K562 (cell line): ENCODE measurements at regions not wholly inside any gene's neighbourhood (a gene's known extent, or its start where the extent isn't known, plus 50 kb on each side); places are given as distances from the start of the nearest gene placed in this dataset.

Experiments
- ATAC-seq: fragments of 200-7000 bp; cut with Tn5 transposase; 3 replicates; pipeline ENCODE4 v1.9.1; 2020; ENCODE audit warnings: moderate library complexity
- BruUV-seq: library from RNA; stranded (reverse); fragments of 400-500 nt; replicated peaks from 2 replicates; lab custom pipeline; 2021; lab: Mats Ljungman, UMichigan
- CTCF ChIA-PET: fragments of 300-600 bp; formaldehyde crosslinking; extraction: SDS; loops from one replicate; lab custom pipeline; 2021; ENCODE audit warnings: low intra/inter-chr PET ratio; lab: Yijun Ruan, JAX
- POLR2A ChIA-PET: fragments of 300-600, 350-650 bp; sonication (Branson Sonifier 250); formaldehyde crosslinking; extraction: SDS; loops from one replicate; lab custom pipeline; 2021; ENCODE audit warnings: antibody characterized with exemption, inconsistent platforms; lab: Yijun Ruan, JAX
- DNase-seq, 4 experiments: peaks; one replicate each; pipeline versions ENCODE4 v3.0.0 to v3.0.0-alpha.2; 2011 to 2018; ENCODE audit warnings: low spot score in 3 of 4, mixed read lengths in 3 of 4; ENCODE audit errors: extremely low read depth in 1 of 4
- FAIRE-seq: peaks from 2 replicates; lab custom pipeline; 2011; peaks lifted over from hg19 to GRCh38; lab: Jason Lieb, UNC
- H2AFZ ChIP-seq: 2 replicates; pipeline ENCODE4 v1.6.0; 2011; ENCODE audit warnings: low read depth, low read length, control low read depth, inconsistent platforms
- H3K27ac ChIP-seq: fragments of 200-600 bp; 3 replicates; pipeline ENCODE4 v1.8.0; 2011; ENCODE audit warnings: low read depth, mild to moderate bottlenecking, control low read depth, inconsistent platforms, low read length, moderate library complexity, mixed read lengths; ENCODE audit errors: extremely low read depth
- H3K27me3 ChIP-seq, 2 experiments: fragments of 300-600 bp in 1 of 2; 2 replicates in 1 of 2; 3 replicates in 1 of 2; pipeline versions ENCODE4 v1.6.0 to v1.8.0; 2011; ENCODE audit warnings: inconsistent platforms in 2 of 2, low read length in 2 of 2, mild to moderate bottlenecking in 1 of 2, mixed read lengths in 1 of 2, moderate library complexity in 1 of 2; ENCODE audit not compliant: control insufficient read depth in 2 of 2, insufficient read depth in 2 of 2
- H3K36me3 ChIP-seq: fragments of 300-600 bp; 3 replicates; pipeline ENCODE4 v1.8.0; 2011; ENCODE audit warnings: mild to moderate bottlenecking, low read length, inconsistent platforms; ENCODE audit not compliant: control insufficient read depth, insufficient read depth
- H3K4me1 ChIP-seq, 2 experiments: fragments of 200-600 bp in 1 of 2; replicated peaks in 1 of 2; 2 replicates in 1 of 2; 3 replicates in 1 of 2; pipeline versions ENCODE4 v1.5.1 to v1.8.0; 2011; ENCODE audit warnings: inconsistent platforms in 2 of 2, low read length in 2 of 2, mild to moderate bottlenecking in 1 of 2, mixed read lengths in 1 of 2, moderate library complexity in 1 of 2; ENCODE audit not compliant: control insufficient read depth in 2 of 2, insufficient read depth in 2 of 2
- H3K4me2 ChIP-seq: 2 replicates; pipeline ENCODE4 v1.6.1; 2011; ENCODE audit warnings: low read length, control low read depth, inconsistent platforms, mixed read lengths; ENCODE audit not compliant: insufficient read depth
- H3K4me3 ChIP-seq: fragments of 200-600 bp; sonication (generic), shearing (Covaris generic); 2 replicates; pipeline ENCODE4 v1.5.1; 2016; ENCODE audit warnings: control low read depth, inconsistent platforms
- H3K79me2 ChIP-seq: fragments of 200-600 bp; 3 replicates; pipeline ENCODE4 v1.8.0; 2011; ENCODE audit warnings: low read length, inconsistent platforms; ENCODE audit not compliant: control insufficient read depth, insufficient read depth
- H3K9ac ChIP-seq, 2 experiments: 2 replicates each; pipeline versions ENCODE4 v1.6.0 to v1.6.1; 2011; ENCODE audit warnings: low read depth in 2 of 2, low read length in 2 of 2, control low read depth in 1 of 2, inconsistent platforms in 1 of 2, mild to moderate bottlenecking in 1 of 2, mixed read lengths in 1 of 2; ENCODE audit not compliant: insufficient read depth in 1 of 2
- H3K9me1 ChIP-seq: one replicate; pipeline ENCODE4 v1.6.0; 2011; ENCODE audit warnings: inconsistent platforms, mild to moderate bottlenecking, low read length, moderate library complexity; ENCODE audit not compliant: control insufficient read depth, insufficient read depth
- H3K9me3 ChIP-seq: replicated peaks from 2 replicates; pipeline ENCODE4 v1.5.1; 2011; ENCODE audit warnings: low read depth, low read length, inconsistent platforms; ENCODE audit not compliant: control insufficient read depth, insufficient read depth
- H4K20me1 ChIP-seq: replicated peaks from 2 replicates; pipeline ENCODE4 v1.6.1; 2011; ENCODE audit warnings: low read length, inconsistent platforms, mixed read lengths; ENCODE audit not compliant: control insufficient read depth, insufficient read depth
- CEBPZ ChIP-seq: fragments of 150-350 bp; IDR thresholded peaks from 2 replicates; pipeline ENCODE4 v1.6.1; 2014; ENCODE audit warnings: low read depth, mild to moderate bottlenecking, low read length, borderline replicate concordance
- IRF2 ChIP-seq: sonication (generic); formaldehyde crosslinking; IDR thresholded peaks from 2 replicates; pipeline ENCODE4 v1.8.1; 2022; ENCODE audit warnings: mild to moderate bottlenecking, missing genetic modification reagents
- KAT7 ChIP-seq: sonication (generic); formaldehyde crosslinking; IDR thresholded peaks from 2 replicates; pipeline ENCODE4 v1.8.0; 2022; ENCODE audit warnings: missing genetic modification reagents, mild to moderate bottlenecking, borderline replicate concordance
- NCOA4 ChIP-seq: fragments of 450-650 bp; IDR thresholded peaks from 2 replicates; pipeline ENCODE4 v1.6.1; 2018; ENCODE audit warnings: mild to moderate bottlenecking; ENCODE audit not compliant: partially characterized antibody
- RAD51 ChIP-seq: fragments of 450-650 bp; IDR thresholded peaks from 2 replicates; pipeline ENCODE4 v1.7.1; 2016; ENCODE audit warnings: low read depth, mild to moderate bottlenecking, borderline replicate concordance
- TOE1 ChIP-seq, 2 experiments: fragments of 450-650 bp in 1 of 2; sonication (generic) in 1 of 2; formaldehyde crosslinking in 1 of 2; IDR thresholded peaks; 2 replicates each; pipeline versions ENCODE4 v1.7.1 to v1.8.0; 2016 to 2022; ENCODE audit warnings: borderline replicate concordance in 2 of 2, mild to moderate bottlenecking in 2 of 2, antibody characterized with exemption in 1 of 2, inconsistent platforms in 1 of 2, low read depth in 1 of 2, missing genetic modification reagents in 1 of 2, moderate library complexity in 1 of 2
- ZNF239 ChIP-seq: fragments of 250-450 bp; sonication (Bioruptor Pico); IDR thresholded peaks from 2 replicates; pipeline ENCODE4 v1.4.0; 2020; ENCODE audit warnings: mild to moderate bottlenecking
- ZNF717 ChIP-seq: fragments of 250-450 bp; sonication (Bioruptor Pico); IDR thresholded peaks from 2 replicates; pipeline ENCODE4 v1.5.0; 2021
- ZNF76 ChIP-seq: fragments of 250-450 bp; sonication (Bioruptor Pico); IDR thresholded peaks from 2 replicates; pipeline ENCODE4 v1.4.0; 2020; ENCODE audit warnings: mild to moderate bottlenecking, moderate library complexity, borderline replicate concordance
- WGBS: fragments of 100-300 bp; shearing (Covaris generic); methylation state at CpG from one replicate; pipeline ENCODE4 v1.1.6; 2016; ENCODE audit warnings: low coverage, mixed read lengths; ENCODE audit not compliant: insufficient coverage; ENCODE audit errors: missing lambda C conversion rate; 5-methylcytosine and 5-hydroxymethylcytosine counted together
- in situ Hi-C: fragments of 300-500 bp; cut with MboI; formaldehyde crosslinking; loops from 4 replicates; pipeline ENCODE4 v1.15.0; 2018; ENCODE audit warnings: inconsistent platforms, mixed read lengths
- intact Hi-C: fragments of 100-400 bp; cut with micrococcal nuclease; formaldehyde crosslinking; loops from 2 replicates; pipeline ENCODE4 v1.14.2; 2022
- TF ChIP-seq, protein P1 (sequence below): IDR thresholded peaks from 2 replicates; pipeline ENCODE4 v1.6.1; 2012; ENCODE audit warnings: low read depth, low read length, improper control_type of control experiment, borderline replicate concordance

- Histone ChIP-seq H3K4me2 (no peak overlapping the region), H4K20me1 (peaks cover 3% of the 10 kb centered on the region; the same call in 1 of the 2 replicates), H3K4me3 (no peak overlapping the region), H3K9me3 (no peaks in the 10 kb centered on the region), H3K9ac (no peak overlapping the region), H3K27ac (no peak overlapping the region)
- DNase-seq (no peak), FAIRE-seq (no peak), ATAC-seq (no peak)
- BruUV-seq: no TSS peak
- intact Hi-C loops (no loop called here), in situ Hi-C loops (no loop called here)
- CTCF ChIA-PET: no interaction called here
- TF ChIP-seq IRF2: no peak
- no peak for TF ChIP-seq NCOA4
- TF ChIP-seq, protein P1, sequence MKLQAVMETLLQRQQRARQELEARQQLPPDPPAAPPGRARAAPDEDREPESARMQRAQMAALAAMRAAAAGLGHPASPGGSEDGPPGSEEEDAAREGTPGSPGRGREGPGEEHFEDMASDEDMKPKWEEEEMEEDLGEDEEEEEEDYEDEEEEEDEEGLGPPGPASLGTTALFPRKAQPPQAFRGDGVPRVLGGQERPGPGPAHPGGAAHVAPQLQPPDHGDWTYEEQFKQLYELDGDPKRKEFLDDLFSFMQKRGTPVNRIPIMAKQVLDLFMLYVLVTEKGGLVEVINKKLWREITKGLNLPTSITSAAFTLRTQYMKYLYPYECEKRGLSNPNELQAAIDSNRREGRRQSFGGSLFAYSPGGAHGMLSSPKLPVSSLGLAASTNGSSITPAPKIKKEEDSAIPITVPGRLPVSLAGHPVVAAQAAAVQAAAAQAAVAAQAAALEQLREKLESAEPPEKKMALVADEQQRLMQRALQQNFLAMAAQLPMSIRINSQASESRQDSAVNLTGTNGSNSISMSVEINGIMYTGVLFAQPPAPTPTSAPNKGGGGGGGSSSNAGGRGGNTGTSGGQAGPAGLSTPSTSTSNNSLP: no peak
- no peak for TF ChIP-seq TOE1 (IDR thresholded peaks at IDR 0.05; ENCODE audit: borderline replicate concordance)
- no peak for TF ChIP-seq TOE1 (CRISPR knock-in tag; IDR thresholded peaks at IDR 0.05; ENCODE audit: borderline replicate concordance, low read depth)
- no peak for TF ChIP-seq ZNF717 (CRISPR knock-in tag)
- TF ChIP-seq KAT7 (CRISPR knock-in tag): no peak
- no peak for TF ChIP-seq RAD51
- TF ChIP-seq CEBPZ: no peak
- no peak for TF ChIP-seq ZNF76 (CRISPR knock-in tag)
- no peak for TF ChIP-seq ZNF239 (CRISPR knock-in tag)
- TF ChIP-seq, all 486 proteins: peak for 0
- 2% methylated on average over 5 of the region's 5 CpGs for WGBS
- Histone ChIP-seq H3K9me1 (no peaks in the 10 kb centered on the region), H3K79me2 (no peaks in the 10 kb centered on the region), H3K36me3 (no peaks in the 10 kb centered on the region), H3K4me1 (no peaks in the 10 kb centered on the region), H3K27me3 (peaks cover 2 to 6% of the 10 kb centered on the region in 2 experiments; a peak in 2 of 5 replicates), H2AFZ (no peak overlapping the region)
- POLR2A ChIA-PET: no interaction called here
Observed at GRCh38 chr4:42237010-42237409, 84.6 kb upstream of the BEND4 start.
